ENCODE measurements at regions not wholly inside any gene's neighbourhood (a gene's known extent, or its start where the extent isn't known, plus 50 kb on each side); places are given as distances from the start of the nearest gene placed in this dataset.
A peak's percentile ranks its signal among the peaks of the same experiment; 100 is the strongest.

GRCh38 chrX:8289523-8289922, 118.5 kb upstream of the VCX2 start:
- Histone ChIP-seq H3K27me3 (no peaks in the 10 kb centered on the region), H3K27ac (no peak overlapping the region), H3K9me3 (no peaks in the 10 kb centered on the region), H3K4me3 (no peak overlapping the region), H3K36me3 (no peaks in the 10 kb centered on the region), H3K4me1 (no peaks in the 10 kb centered on the region)
- no peak for DNase-seq (ENCODE audit: low spot score in 2 of 2)
- intact Hi-C loops (cut with DNase I; ENCODE audit: low total_unique reads) = no loop called here
- TF ChIP-seq CTCF (IDR thresholded peaks at IDR 0.05) (no peak), POLR2AphosphoS5 (IDR thresholded peaks at IDR 0.05) (no peak), POLR2A (IDR thresholded peaks at IDR 0.05) (no peak)

DNA sequence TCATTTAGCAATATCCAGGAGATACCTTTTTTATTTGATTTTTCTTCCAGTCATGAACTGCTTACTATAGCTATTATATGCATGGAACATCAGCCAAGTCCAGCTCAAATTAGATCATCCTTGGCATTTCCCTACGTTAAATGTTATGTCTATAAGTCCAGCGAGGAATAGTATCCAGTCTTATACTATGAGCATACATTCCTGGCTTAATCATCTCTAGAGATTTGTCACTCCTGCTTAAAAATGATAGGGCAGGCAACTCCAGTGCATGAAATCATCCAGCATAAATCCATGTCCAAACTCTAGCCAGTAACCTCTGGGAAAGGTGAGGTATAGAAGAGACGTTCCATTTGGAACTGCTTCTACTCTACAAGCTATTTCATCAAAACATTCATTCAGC, 126.7 kb upstream of the VCX2 start:
- Histone ChIP-seq H3K27ac (no peak overlapping the region), H3K4me1 (no peaks in the 10 kb centered on the region), H3K4me3 (no peak overlapping the region), H3K27me3 (no peaks in the 10 kb centered on the region), H3K36me3 (no peaks in the 10 kb centered on the region), H3K9me3 (no peaks in the 10 kb centered on the region)
- no peak for TF ChIP-seq POLR2A (IDR thresholded peaks at IDR 0.05)
- TF ChIP-seq POLR2AphosphoS5 (IDR thresholded peaks at IDR 0.05) = no peak
- no peak for TF ChIP-seq CTCF (IDR thresholded peaks at IDR 0.05)
- intact Hi-C loops (cut with DNase I; ENCODE audit: low total_unique reads) = no loop called here
- no peak for DNase-seq (ENCODE audit: low spot score in 2 of 2)

DNA sequence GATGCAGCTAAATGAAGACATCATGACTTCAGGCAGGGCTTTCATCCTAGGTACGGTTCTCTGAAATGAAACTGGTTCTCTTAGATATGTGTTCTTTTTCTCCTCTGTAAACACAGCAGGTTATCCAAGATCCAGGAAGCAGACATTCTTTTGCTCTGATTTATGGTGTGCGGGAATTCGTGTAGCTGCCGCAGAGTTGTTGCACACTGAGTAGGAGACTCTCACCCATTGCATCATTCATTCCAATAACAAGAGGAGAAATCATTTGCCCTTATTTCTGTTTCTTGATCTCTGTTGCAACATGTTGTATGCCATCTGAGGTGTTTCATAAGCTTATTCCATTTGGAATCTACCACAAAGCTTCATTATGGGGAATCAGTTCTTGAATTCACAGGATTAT, 133.6 kb upstream of the VCX2 start:
- no peak for DNase-seq (ENCODE audit: low spot score in 2 of 2)
- Histone ChIP-seq H3K27me3 (no peaks in the 10 kb centered on the region), H3K9me3 (no peaks in the 10 kb centered on the region), H3K36me3 (no peaks in the 10 kb centered on the region), H3K4me3 (no peak overlapping the region), H3K4me1 (no peaks in the 10 kb centered on the region), H3K27ac (no peak overlapping the region)
- TF ChIP-seq CTCF (IDR thresholded peaks at IDR 0.05) (no peak), POLR2A (IDR thresholded peaks at IDR 0.05) (no peak), POLR2AphosphoS5 (IDR thresholded peaks at IDR 0.05) (no peak)
- intact Hi-C loops (cut with DNase I; ENCODE audit: low total_unique reads) = no loop called here

GRCh38 chrX:8305350-8305749, 134.3 kb upstream of the VCX2 start:
- intact Hi-C loops (cut with DNase I; ENCODE audit: low total_unique reads) = no loop called here
- no peak overlapping the region for H3K27ac ChIP-seq
- no peak for DNase-seq (ENCODE audit: low spot score in 2 of 2)
- H3K4me3 ChIP-seq = no peak overlapping the region
- H3K9me3 ChIP-seq = no peaks in the 10 kb centered on the region
- no peaks in the 10 kb centered on the region for H3K27me3 ChIP-seq
- no peaks in the 10 kb centered on the region for H3K36me3 ChIP-seq
- H3K4me1 ChIP-seq = no peaks in the 10 kb centered on the region
- TF ChIP-seq POLR2A (IDR thresholded peaks at IDR 0.05) (no peak), CTCF (IDR thresholded peaks at IDR 0.05) (no peak), POLR2AphosphoS5 (IDR thresholded peaks at IDR 0.05) (no peak)

- intact Hi-C loops (cut with DNase I; ENCODE audit: low total_unique reads) = no loop called here
- no peaks in the 10 kb centered on the region for H3K9me3 ChIP-seq
- no peak overlapping the region for H3K27ac ChIP-seq
- H3K4me3 ChIP-seq = no peak overlapping the region
- H3K36me3 ChIP-seq = no peaks in the 10 kb centered on the region
- peak in 1 of 2 donors; percentile 18 for DNase-seq (ENCODE audit: low spot score in 2 of 2)
- H3K27me3 ChIP-seq = no peaks in the 10 kb centered on the region
- no peaks in the 10 kb centered on the region for H3K4me1 ChIP-seq
- TF ChIP-seq POLR2AphosphoS5 (IDR thresholded peaks at IDR 0.05) (no peak), CTCF (IDR thresholded peaks at IDR 0.05) (no peak), POLR2A (IDR thresholded peaks at IDR 0.05) (no peak)
Measured at GRCh38 chrX:8306291-8306925, 135.3 kb upstream of the VCX2 start.

Measured in breast epithelium (tissue), 4 donors.